ENCODE measurements at regions not wholly inside any gene's neighbourhood (a gene's known extent, or its start where the extent isn't known, plus 50 kb on each side); places are given as distances from the start of the nearest gene placed in this dataset.

GRCh38 chr4:124191329-124191728, 521.2 kb downstream of the ANKRD50 start:
- TF ChIP-seq ZFX (IDR thresholded peaks at IDR 0.05; ENCODE audit: borderline replicate concordance) (no peak), CTCF (IDR thresholded peaks at IDR 0.05) (no peak)
- H3K27ac ChIP-seq: no peak overlapping the region

- TF ChIP-seq ZFX (IDR thresholded peaks at IDR 0.05; ENCODE audit: borderline replicate concordance) (no peak), CTCF (IDR thresholded peaks at IDR 0.05) (no peak)
Observed at GRCh38 chr4:124192544-124192943, 520.0 kb downstream of the ANKRD50 start.

GRCh38 chr4:124199185-124199584, 513.3 kb downstream of the ANKRD50 start:
- no peak for TF ChIP-seq ZFX (IDR thresholded peaks at IDR 0.05; ENCODE audit: borderline replicate concordance)
- TF ChIP-seq CTCF (IDR thresholded peaks at IDR 0.05): no peak
- H3K27ac ChIP-seq: no peak overlapping the region

More at GRCh38 chr4:124192544-124192943, 520.0 kb downstream of the ANKRD50 start:
- no peak overlapping the region for H3K27ac ChIP-seq

- H3K27ac ChIP-seq: no peak overlapping the region
- TF ChIP-seq CTCF (IDR thresholded peaks at IDR 0.05): no peak
Observed at GRCh38 chr4:124199755-124200154, 512.8 kb downstream of the ANKRD50 start.

- TF ChIP-seq CTCF (IDR thresholded peaks at IDR 0.05) (no peak), ZFX (IDR thresholded peaks at IDR 0.05; ENCODE audit: borderline replicate concordance) (no peak)
- no peak overlapping the region for H3K27ac ChIP-seq
Observed at GRCh38 chr4:124201636-124202035, 510.9 kb downstream of the ANKRD50 start.

GRCh38 chr4:124202099-124202498, 510.4 kb downstream of the ANKRD50 start:
- H3K27ac ChIP-seq: no peak overlapping the region
- TF ChIP-seq CTCF (IDR thresholded peaks at IDR 0.05) (no peak), ZFX (IDR thresholded peaks at IDR 0.05; ENCODE audit: borderline replicate concordance) (no peak)

GRCh38 chr4:124203613-124204238, 508.8 kb downstream of the ANKRD50 start:
- TF ChIP-seq ZFX (IDR thresholded peaks at IDR 0.05; ENCODE audit: borderline replicate concordance) (no peak), CTCF (IDR thresholded peaks at IDR 0.05) (no peak)

More at GRCh38 chr4:124203613-124204238, 508.8 kb downstream of the ANKRD50 start:
- no peak overlapping the region for H3K27ac ChIP-seq

All from 22Rv1 (cell line).